Activated CD4-positive, alpha-beta T cell treated with anti-CD3 and anti-CD28 coated beads for 36 hours (primary cell): ENCODE measurements at regions not wholly inside any gene's neighbourhood (a gene's known extent, or its start where the extent isn't known, plus 50 kb on each side); places are given as distances from the start of the nearest gene placed in this dataset.
A peak's percentile ranks its signal among the peaks of the same experiment; 100 is the strongest.
"Not testable (repeated sequence)": the region's sequence is repeated elsewhere in the genome, so short reads cannot be mapped to it uniquely, and the experiment has no call there.

Experiments used
- ATAC-seq: fragments of 200-7000 bp; cut with Tn5 transposase; one replicate; pipeline ENCODE4 v1.10.0; 2021; ENCODE audit warnings: mild to moderate bottlenecking, moderate library complexity
- CTCF ChIA-PET: fragments of 350-600 bp; sonication (Branson Sonifier 250); formaldehyde crosslinking; loops from one replicate; lab custom pipeline; 2021; ENCODE audit warnings: antibody characterized with exemption; lab: Charles Lee
- POLR2A ChIA-PET: fragments of 350-600 bp; sonication (Branson Sonifier 250); formaldehyde crosslinking; loops from one replicate; lab custom pipeline; 2021; ENCODE audit warnings: antibody characterized with exemption, inconsistent platforms; lab: Charles Lee
- DNase-seq: peaks from one replicate; pipeline ENCODE4 v3.0.0-alpha.2; 2020
- H3K27ac Mint-ChIP-seq: one replicate; pipeline ENCODE4 v1.8.0; 2021; ENCODE audit warnings: mixed read lengths
- H3K27me3 Mint-ChIP-seq: one replicate; pipeline ENCODE4 v1.8.0; 2021; ENCODE audit warnings: mixed read lengths
- H3K36me3 Mint-ChIP-seq: one replicate; pipeline ENCODE4 v1.8.0; 2021; ENCODE audit warnings: low read depth, mixed read lengths
- H3K4me1 Mint-ChIP-seq: one replicate; pipeline ENCODE4 v1.8.0; 2021; ENCODE audit warnings: mixed read lengths
- H3K4me3 Mint-ChIP-seq: one replicate; pipeline ENCODE4 v1.8.0; 2021; ENCODE audit warnings: mild to moderate bottlenecking, moderate library complexity, mixed read lengths
- H3K9me3 Mint-ChIP-seq: one replicate; pipeline ENCODE4 v1.8.0; 2021; ENCODE audit warnings: low read depth, mixed read lengths
- intact Hi-C, 2 experiments: fragments of 100-400 bp; cut with DNase I in 1 of 2; cut with micrococcal nuclease in 1 of 2; formaldehyde crosslinking; loops; one replicate each; pipeline versions ENCODE4 v1.14.2 to v1.15.1; 2022 to 2024; cut with DNase I, micrococcal nuclease

DNA sequence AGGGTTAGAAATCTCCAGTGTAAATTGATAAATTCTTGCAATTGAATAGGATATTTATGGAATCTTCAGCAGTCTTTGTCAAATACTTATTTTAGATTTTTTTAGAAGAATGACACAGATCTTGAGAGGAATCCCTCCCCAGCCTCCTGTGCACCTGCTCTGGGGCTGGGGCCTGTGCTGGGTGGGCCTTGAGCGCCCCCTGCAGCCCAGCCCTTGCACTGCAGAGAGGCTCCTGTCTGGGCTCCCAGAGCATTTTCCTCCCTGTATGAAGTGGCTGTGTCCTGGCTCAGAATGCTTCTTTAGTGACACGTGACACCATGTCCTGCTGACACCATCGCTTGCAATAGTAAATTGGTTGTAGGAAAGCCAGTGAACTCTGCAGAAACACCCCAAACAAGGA lies 141.1 kb downstream of the POTEB start:
- H3K27me3 Mint-ChIP-seq, H3K4me3 Mint-ChIP-seq, H3K9me3 Mint-ChIP-seq, CTCF ChIA-PET, POLR2A ChIA-PET, intact Hi-C loops, H3K4me1 Mint-ChIP-seq, H3K36me3 Mint-ChIP-seq, DNase-seq, H3K27ac Mint-ChIP-seq: not testable (repeated sequence)
- ATAC-seq = peak; percentile 27

DNA sequence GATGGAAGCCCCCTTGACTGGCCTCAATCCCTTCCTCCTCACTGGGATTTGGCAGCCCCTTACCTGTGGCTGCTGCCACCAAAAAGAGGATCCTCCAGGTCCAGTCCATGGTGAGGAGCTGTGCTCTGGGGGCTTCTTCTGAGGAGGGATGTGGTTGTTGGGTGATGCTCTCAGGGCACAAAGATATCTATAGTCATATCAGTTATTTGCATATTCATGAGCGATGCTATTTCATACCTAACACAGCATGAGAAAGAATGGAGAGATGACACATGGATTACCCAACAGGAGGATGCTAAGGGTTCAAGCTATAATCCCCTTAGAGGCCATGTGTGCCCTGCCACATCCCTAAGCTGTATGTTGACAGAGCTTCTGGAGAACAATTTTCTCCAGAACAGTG lies 141.7 kb downstream of the POTEB start:
- H3K27me3 Mint-ChIP-seq, H3K27ac Mint-ChIP-seq, H3K4me3 Mint-ChIP-seq, H3K9me3 Mint-ChIP-seq, CTCF ChIA-PET, POLR2A ChIA-PET, H3K4me1 Mint-ChIP-seq, H3K36me3 Mint-ChIP-seq, DNase-seq, intact Hi-C loops: not testable (repeated sequence)
- ATAC-seq = peak; percentile 67

GRCh38 chr15:21735368-21735767 lies 142.2 kb downstream of the POTEB start:
- H3K27ac Mint-ChIP-seq, H3K4me1 Mint-ChIP-seq, POLR2A ChIA-PET, H3K36me3 Mint-ChIP-seq, H3K9me3 Mint-ChIP-seq, H3K4me3 Mint-ChIP-seq, CTCF ChIA-PET, DNase-seq, intact Hi-C loops, H3K27me3 Mint-ChIP-seq: not testable (repeated sequence)
- peak; percentile 14 for ATAC-seq

DNA sequence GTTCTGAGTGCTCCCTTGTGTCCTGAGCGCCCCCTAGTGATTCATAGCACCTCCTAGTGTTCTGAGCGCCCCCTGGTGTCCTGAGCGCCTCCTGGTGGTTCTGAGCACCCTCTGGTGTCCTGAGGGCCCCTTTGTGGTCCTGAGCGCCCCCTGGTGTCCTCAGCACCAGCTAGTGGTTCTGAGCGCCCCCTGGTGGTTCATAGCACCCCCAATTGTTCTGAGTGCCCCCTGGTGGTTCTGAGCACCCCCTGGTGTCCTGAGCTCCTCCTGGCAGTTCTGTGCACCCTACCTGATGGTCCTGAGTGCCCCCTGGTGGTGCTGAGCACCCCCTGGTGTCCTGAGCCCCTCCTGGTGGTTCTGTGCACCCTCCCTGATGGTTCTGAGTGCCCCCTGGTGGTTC lies 146.0 kb downstream of the POTEB start:
- H3K4me1 Mint-ChIP-seq, H3K27ac Mint-ChIP-seq, POLR2A ChIA-PET, H3K9me3 Mint-ChIP-seq, DNase-seq, CTCF ChIA-PET, H3K4me3 Mint-ChIP-seq, H3K27me3 Mint-ChIP-seq, H3K36me3 Mint-ChIP-seq, intact Hi-C loops: not testable (repeated sequence)
- peak; percentile 40 for ATAC-seq

DNA sequence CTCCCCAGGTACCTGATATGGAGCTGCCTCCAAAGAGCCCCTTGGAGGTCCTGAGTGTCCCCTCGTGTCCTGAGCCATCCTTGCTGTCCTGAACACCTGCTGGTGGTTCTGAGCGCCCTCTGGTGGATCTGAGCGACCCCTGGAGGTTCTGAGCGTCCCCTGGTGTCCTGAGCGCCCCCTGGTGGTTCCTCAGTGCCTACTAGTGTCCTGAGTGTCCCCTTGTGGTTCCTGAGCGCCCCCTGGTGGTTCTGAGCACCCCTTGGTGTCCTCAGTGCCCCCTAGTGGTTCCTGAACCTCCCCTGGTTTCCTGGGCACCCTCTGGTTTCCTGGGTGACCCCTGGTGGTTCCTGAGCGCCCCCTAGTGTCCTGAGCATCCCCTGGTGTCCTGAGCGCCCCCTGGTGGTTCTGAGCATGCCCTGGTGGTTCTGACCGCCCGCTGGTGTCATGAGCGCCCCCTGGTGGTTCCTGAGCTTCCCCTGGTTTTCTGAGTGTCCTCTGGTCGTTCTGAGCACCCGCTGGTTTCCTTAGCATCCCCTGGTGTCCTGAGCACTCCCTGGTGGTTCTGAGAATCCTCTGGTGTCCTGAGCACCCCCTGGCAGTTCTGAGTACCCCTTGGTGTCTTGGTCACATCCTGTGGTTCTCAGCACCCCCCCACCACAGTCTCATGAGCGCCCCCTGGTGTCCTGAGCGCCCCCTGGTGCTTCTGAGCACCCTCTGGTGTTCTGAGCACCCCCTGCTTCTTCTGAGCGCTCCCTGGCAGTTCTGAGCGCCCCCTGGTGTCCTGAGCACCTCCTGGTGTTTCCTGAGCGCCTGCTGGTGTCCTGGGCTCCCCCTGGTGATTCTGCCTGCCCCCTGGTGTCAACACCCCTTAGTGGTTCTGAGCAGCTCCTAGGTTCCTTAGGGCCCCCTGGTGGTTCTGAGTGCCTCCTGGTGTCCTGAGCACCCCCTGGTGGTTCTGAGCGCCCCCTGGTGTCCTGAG lies 146.8 kb downstream of the POTEB start:
- ATAC-seq = peak; percentile 74
- H3K36me3 Mint-ChIP-seq, CTCF ChIA-PET, H3K4me3 Mint-ChIP-seq, POLR2A ChIA-PET, DNase-seq, H3K27ac Mint-ChIP-seq, H3K27me3 Mint-ChIP-seq, H3K4me1 Mint-ChIP-seq, H3K9me3 Mint-ChIP-seq, intact Hi-C loops: not testable (repeated sequence)

- CTCF ChIA-PET, POLR2A ChIA-PET, H3K4me3 Mint-ChIP-seq, intact Hi-C loops, DNase-seq, H3K27me3 Mint-ChIP-seq, H3K27ac Mint-ChIP-seq, H3K9me3 Mint-ChIP-seq, H3K4me1 Mint-ChIP-seq, H3K36me3 Mint-ChIP-seq: not testable (repeated sequence)
- peak; percentile 39 for ATAC-seq
These were observed 152.5 kb downstream of the POTEB start for GRCh38 chr15:21724988-21725387.

- H3K4me3 Mint-ChIP-seq, POLR2A ChIA-PET, H3K27ac Mint-ChIP-seq, H3K4me1 Mint-ChIP-seq, H3K9me3 Mint-ChIP-seq, H3K27me3 Mint-ChIP-seq, DNase-seq, H3K36me3 Mint-ChIP-seq, CTCF ChIA-PET, intact Hi-C loops: not testable (repeated sequence)
- ATAC-seq = peak; percentile 34
These were observed 156.4 kb downstream of the POTEB start for GRCh38 chr15:21721115-21721514.

DNA sequence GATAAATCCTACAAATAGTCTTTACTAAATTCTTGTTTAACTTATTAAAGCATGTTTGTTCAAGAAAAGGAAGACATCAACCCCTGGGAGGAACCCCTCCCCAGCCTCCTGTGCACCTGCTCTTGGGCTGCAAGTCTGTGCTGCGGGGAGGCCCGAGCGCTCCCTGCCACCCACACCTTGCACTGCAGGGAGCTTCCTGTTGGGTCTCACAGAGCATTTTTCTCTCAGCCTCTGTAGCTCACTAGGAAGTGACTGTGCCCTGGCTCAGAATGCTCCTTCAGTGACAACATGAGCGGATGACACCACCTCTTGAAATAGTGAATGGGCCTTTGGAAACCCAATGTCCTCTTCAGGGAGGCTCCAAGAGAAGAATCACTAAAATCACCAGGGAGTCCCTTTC lies 158.8 kb downstream of the POTEB start:
- H3K27me3 Mint-ChIP-seq, intact Hi-C loops, H3K27ac Mint-ChIP-seq, POLR2A ChIA-PET, H3K4me3 Mint-ChIP-seq, H3K9me3 Mint-ChIP-seq, H3K4me1 Mint-ChIP-seq, H3K36me3 Mint-ChIP-seq, CTCF ChIA-PET, DNase-seq: not testable (repeated sequence)
- peak; percentile 82 for ATAC-seq

GRCh38 chr15:21718108-21718507 lies 159.4 kb downstream of the POTEB start:
- H3K27me3 Mint-ChIP-seq, DNase-seq, H3K4me3 Mint-ChIP-seq, CTCF ChIA-PET, POLR2A ChIA-PET, H3K4me1 Mint-ChIP-seq, intact Hi-C loops, H3K9me3 Mint-ChIP-seq, H3K36me3 Mint-ChIP-seq, H3K27ac Mint-ChIP-seq: not testable (repeated sequence)
- ATAC-seq = peak; percentile 68

DNA sequence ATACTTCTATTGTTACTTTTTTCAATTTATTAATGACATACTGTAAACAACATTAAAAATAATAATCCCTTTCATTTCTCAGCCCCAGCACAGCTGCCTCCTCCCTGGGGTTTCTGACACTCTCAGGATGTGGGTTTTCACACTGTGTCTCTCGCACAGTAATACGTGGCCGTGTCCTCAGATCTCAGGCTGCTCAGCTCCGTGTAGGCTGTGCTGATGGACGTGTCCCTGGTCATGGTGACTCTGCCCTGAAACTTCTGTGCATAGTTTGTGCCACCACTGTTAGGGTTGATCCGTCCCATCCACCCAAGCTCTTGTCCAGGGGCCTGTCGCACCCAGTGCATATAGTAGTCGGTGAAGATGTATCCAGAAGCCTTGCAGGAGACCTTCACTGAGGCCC lies 159.9 kb downstream of the POTEB start:
- H3K9me3 Mint-ChIP-seq = not testable (repeated sequence)

DNA sequence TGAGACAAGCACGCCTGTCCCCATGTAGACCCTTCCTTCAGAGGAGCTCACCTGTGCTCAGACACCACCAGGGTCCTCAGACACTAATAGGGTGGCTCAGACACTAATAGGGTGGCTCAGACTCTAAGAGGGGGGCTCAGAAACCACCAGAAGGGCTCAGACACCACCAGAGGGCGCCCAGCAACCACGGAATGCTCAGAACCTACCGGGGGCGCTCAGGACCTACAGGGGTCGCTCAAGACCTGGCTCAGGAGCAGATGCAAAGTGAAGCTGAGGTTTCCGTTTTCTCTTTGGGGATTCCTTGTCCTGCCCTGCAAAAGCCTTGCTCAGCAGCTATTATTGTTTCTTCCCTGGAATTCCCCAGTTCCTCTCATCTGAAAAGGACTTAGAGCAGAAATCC lies 172.1 kb downstream of the POTEB start:
- CTCF ChIA-PET, H3K27me3 Mint-ChIP-seq, DNase-seq, H3K36me3 Mint-ChIP-seq, H3K4me1 Mint-ChIP-seq, H3K9me3 Mint-ChIP-seq, H3K4me3 Mint-ChIP-seq, POLR2A ChIA-PET, H3K27ac Mint-ChIP-seq, intact Hi-C loops: not testable (repeated sequence)
- ATAC-seq = peak; percentile 97

More for the DNA sequence above, 159.9 kb downstream of the POTEB start:
- DNase-seq, H3K36me3 Mint-ChIP-seq, POLR2A ChIA-PET, H3K4me3 Mint-ChIP-seq, intact Hi-C loops, H3K27me3 Mint-ChIP-seq, H3K27ac Mint-ChIP-seq, H3K4me1 Mint-ChIP-seq, CTCF ChIA-PET: not testable (repeated sequence)
- ATAC-seq = peak; percentile 62

GRCh38 chr15:21698620-21699019 lies 178.9 kb downstream of the POTEB start:
- POLR2A ChIA-PET = not testable (repeated sequence)

More at GRCh38 chr15:21698620-21699019, 178.9 kb downstream of the POTEB start:
- H3K36me3 Mint-ChIP-seq, H3K4me3 Mint-ChIP-seq, H3K9me3 Mint-ChIP-seq, DNase-seq, ATAC-seq, intact Hi-C loops, H3K27me3 Mint-ChIP-seq, H3K27ac Mint-ChIP-seq, CTCF ChIA-PET, H3K4me1 Mint-ChIP-seq: not testable (repeated sequence)
